GM19455 (cell line): ENCODE measurements at regions not wholly inside any gene's neighbourhood (a gene's known extent, or its start where the extent isn't known, plus 50 kb on each side); places are given as distances from the start of the nearest gene placed in this dataset.

Experiments used
- ATAC-seq: cut with Tn5 transposase; IDR thresholded peaks from one replicate; pipeline ENCODE4 v1.9.1; 2021; ENCODE audit not compliant: unreplicated experiment

DNA sequence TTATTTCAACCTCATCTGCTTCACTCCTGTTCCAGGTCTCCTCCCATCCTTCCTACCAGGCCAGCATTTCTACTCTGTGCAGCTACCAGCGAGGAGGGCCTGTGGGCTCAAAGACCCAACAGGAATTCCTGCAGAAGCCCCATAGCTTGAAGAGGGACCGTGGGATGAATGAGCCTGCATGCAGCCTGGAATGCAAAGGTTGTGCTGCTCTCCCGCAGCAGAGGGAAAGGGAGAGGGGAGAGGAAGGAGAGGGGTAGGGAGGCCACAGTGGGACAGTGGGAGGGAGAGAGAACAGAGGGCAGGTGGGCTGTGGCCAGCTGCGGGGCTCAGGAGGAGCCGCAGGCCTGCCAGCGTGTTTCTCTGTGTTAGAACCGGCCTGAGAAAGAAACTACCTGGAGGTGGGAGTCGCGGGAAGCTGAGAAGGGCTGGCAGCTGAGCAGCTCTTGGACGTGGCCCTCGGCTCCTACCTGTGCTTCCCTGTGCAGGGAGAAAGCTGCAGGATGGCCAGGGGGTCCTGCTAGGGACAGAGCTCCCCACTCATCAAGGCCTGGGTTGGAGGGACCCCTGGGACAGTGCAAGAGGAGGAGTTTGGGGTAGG, 66.1 kb upstream of the MLN start:
- ATAC-seq, result no peak

DNA sequence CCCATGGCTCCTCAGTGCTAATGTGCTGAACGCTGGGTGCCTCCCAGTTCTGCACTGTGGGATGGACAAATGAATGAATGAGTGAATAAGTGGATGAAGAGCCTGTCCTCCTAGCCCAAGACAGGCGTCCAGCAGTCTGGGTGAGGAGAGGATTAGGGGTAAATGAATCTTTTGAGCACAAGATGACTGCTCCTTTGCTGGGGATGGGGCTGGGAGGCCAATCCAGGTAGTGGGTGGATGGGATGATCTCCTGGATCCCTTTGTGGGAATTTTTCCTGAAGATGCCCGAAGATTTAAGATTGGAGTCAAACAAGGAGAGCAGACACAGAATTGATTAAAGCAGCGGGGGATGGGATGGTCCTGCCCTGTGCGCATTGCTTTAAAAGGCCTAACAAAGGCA, 65.3 kb upstream of the MLN start:
- ATAC-seq, result no peak

- ATAC-seq, result no peak
Observed at GRCh38 chr6:33868141-33868540, 64.3 kb upstream of the MLN start.

- ATAC-seq, result no peak
Observed at GRCh38 chr6:33865478-33866077, 61.8 kb upstream of the MLN start.

GRCh38 chr6:33863723-33864440, 60.1 kb upstream of the MLN start:
- no peak for ATAC-seq

- no peak for ATAC-seq
Observed at GRCh38 chr6:33863084-33863483, 59.3 kb upstream of the MLN start.

- ATAC-seq, result no peak
Observed at GRCh38 chr6:33862536-33862935, 58.7 kb upstream of the MLN start.

DNA sequence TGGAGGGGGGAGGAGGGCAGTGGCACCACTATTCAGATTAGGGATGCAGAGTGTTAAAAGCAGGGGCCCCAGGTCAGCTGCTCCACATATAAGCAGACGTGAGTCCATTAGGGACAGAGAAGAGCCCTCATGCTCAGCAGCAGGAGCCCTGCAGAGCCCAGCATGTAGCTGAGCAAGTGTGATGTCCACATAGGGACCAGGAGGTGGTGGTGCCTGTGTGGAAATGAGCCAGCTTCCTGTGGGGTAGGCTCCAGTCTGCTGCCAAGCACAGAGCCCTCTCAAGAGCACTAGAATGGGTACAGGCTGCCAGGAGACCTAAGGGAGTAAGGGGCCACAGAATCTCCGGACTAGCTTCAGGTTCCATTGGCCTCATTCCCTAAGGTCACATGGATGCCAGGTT, 57.9 kb upstream of the MLN start:
- no peak for ATAC-seq

- ATAC-seq, result no peak
Observed at GRCh38 chr6:33860706-33861474, 57.1 kb upstream of the MLN start.

DNA sequence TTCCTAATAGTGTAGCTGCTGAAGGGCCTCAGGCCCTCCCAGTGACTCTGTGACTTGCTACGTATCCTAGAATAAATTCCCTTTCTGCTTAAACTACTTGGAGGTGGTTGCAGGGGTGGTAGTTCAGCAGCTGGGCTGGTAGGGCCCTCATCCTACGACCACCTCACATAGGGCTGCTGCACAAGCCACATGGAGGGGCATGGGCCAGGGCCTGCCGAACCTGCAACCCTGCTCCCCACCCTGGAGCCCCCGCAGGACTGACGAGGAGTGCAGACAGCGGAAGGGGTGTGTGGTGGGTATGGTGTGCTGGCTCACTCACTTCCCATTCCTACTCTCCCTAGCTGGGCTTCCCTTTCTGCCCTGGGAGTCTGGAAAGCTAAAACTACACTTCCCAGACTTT, 56.2 kb upstream of the MLN start:
- ATAC-seq, result no peak

DNA sequence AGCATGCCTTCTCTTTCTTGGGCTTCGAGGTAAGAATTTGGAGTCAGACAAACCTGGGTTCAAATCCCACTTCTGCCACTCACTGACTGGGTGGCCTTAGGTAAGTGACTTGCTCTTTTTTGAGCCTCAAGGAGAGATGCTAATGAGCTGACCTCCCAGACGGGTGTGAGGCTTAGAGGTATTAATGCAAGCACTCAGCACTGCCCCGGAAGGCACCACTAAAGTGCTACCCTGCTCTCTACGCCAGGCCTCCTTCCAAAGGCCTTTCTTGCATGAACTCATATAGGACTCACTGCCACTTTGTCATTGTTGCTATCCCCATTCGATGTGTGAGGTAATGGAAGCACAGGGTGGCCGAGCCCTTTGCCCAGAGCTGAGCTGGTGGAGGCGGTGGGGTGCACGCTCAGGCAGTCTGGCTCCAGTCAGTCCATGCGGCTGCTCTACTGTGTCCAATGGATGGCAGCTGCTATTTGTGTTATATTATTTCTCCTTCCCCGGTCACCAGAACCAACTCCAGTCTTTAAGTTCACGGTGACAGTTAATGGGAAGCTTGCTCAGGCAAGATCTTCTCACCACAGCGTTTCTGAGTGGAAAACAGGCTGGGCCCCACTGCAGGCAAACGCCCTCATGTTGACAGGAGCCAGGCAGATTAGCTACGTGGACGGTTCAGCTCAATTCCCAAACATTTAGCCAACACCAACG, 55.2 kb upstream of the MLN start:
- no peak for ATAC-seq

DNA sequence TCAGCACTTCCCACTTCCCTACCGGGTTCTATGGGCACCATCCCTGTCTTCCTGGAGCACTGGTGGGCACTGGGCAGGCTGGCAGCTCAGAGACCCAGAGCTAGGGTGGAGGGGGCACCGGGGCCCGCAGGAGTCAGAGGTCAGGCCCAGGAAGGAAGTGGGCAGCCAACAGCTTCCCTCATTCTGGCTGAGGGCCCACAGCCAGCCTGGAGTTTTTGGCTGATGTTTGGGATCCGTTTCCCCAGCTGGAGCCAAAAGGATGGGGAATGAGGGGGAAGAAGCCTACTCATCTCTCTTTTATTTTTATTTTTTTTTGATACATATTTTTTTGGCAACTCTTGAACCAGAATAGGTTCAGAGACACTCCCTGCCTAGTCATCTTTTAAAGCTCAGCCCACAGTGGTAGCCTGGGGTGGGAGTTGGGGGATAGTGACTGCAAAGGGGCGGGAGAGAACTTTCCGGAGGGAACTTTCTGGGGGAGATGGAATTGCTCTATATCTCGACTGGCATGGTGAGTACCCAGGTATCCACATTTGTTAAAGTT, 54.2 kb upstream of the MLN start:
- ATAC-seq, result no peak

- ATAC-seq, result no peak
Observed at GRCh38 chr6:33857093-33857931, 53.5 kb upstream of the MLN start.

GRCh38 chr6:33856655-33857054, 52.9 kb upstream of the MLN start:
- ATAC-seq, result no peak

GRCh38 chr6:33856031-33856590, 52.3 kb upstream of the MLN start:
- no peak for ATAC-seq

DNA sequence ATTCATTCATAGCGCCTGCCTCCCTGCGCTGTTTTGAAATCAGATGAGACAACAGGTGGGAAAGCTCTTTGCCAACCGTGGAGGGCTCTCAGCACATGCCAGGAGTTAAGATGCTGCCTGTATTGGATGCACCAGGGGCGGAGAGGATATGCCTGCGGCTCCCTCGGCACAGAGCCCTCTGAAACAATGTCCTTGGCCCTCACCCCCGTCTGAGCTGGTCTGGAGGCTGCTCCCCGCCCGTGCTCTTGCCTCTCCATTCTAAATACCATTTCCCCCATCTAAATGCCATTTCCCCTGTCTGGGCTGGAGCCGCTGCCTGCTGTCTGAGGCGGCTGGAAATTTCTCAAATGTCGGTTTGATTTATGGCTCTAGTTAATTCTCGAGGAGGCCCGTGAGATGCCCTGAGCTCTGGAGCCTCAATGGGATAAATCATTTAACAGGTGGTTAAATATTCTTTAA, 50.8 kb upstream of the MLN start:
- ATAC-seq, result no peak

DNA sequence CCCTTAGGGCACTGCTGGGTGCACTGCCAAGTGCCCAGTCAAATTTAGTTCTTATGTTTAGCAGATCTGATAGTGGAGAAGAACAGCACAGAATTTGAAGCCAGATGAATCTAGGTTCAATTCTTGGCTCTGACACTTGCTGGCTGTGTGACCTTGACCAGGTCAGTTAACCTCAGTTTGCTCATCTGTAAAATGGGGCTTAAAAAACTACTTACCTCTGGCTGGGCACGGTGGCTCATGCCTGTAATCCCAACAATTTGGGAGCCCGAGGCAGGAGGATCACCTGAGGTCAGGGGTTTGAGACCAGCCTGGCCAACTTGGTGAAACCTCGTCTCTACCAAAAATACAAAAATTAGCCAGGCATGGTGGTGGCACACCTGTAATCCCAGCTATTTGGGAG, 49.9 kb upstream of the MLN start:
- ATAC-seq, result no peak
